ENCODE measurements at regions not wholly inside any gene's neighbourhood (a gene's known extent, or its start where the extent isn't known, plus 50 kb on each side); places are given as distances from the start of the nearest gene placed in this dataset.
"Not testable (repeated sequence)": the region's sequence is repeated elsewhere in the genome, so short reads cannot be mapped to it uniquely, and the experiment has no call there.

DNA sequence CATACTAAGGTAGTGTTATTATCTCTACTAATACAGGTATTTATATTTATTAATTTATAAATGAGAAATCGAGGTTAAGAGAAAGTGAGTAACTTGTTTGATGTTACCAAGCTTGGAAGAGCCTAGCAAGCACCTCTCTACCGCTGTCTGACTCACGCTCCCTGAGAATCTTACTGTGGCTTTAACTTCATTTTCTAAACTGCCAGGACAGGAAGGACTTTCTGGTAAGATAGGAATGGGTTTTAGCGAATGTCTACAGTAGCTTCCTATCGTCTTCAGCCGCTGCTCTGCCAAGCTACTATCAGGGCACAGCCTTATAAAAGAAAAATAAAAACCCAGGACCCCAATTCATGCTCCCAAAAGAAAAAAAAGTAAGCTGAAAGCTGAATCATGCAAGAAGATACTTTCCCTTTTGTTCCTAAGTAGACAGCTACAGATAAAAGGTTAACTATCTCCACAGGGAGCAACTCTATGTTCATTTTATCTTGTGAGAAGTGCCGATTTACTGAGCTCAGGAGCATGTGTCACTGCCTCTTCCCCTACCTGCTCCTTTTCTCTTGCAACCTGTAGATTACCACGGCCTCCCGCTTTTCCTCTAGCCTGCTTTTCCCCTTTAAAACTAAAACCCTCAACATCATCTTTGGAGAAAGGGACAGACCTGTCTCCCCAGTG lies 60.2 kb downstream of the THNSL1 start:
- DNase-seq, result no peak

DNA sequence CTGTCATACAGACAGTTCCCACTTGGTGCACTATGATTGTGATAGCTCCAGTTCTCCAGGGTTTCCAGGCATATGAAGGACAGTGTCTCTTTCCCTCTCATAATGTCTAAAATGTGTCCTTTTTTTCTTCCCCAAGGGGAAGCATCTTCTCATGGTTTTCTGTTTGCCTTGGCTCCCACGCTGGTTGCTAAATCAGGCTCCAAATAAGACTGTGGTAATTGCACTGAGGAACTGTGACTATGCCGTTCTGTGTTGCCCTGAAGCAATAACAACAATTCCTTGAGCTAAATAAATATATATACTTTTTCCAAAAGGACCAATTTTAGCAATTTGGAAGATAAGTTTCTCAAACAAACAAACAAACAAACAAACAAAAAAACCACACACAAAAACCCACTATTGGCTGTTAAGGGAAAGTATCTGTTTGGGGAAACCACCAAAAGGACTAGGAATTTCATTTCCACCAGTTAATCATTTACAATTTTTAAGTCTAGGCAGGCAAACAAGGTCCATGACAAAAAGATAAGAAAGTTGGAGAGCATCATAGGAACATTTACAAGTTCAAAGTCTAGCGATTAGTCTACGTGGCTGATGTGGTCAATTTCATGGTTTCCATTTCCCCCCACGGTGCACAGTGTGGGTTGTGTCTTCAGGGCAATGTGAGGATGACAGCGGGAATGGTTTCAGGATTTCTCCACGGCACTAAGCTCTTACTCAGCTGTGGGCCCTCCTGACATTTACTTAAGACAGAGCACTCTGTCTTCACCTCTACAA lies 62.4 kb downstream of the THNSL1 start:
- DNase-seq, result no peak

DNA sequence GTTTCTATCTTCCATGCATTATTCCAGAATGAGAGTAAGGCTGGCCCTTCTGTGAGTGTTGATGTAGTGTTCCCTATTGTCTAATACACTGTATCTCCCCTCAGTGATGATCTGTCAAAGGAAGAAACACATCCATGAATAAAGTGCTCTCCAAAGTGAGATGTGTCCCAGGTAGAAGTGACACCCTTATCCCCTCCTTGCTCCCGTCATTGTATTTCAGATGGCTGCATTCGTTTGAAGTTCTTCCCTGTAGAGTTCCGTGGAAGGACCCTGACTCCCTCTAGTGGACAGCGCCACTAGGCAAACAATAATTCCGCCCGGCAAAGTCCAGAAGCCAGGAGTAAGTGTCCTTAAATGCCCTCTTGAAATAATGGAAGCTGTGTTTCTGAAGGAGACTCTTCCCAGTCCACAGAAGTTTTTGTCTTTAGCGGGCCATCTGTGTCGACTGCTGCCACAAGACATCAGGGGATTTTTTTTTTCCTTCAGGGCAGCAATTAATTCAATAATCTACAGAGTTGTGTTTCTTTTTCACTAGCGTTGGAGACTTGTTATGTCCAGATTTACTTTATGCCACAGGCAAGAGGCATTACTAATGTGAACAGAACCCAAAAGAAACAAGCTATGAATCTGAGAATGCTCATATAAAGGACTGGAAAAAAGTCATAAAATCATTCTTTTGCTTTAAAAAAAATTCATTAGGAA lies 64.6 kb downstream of the THNSL1 start:
- peak; percentile 44 for DNase-seq

DNA sequence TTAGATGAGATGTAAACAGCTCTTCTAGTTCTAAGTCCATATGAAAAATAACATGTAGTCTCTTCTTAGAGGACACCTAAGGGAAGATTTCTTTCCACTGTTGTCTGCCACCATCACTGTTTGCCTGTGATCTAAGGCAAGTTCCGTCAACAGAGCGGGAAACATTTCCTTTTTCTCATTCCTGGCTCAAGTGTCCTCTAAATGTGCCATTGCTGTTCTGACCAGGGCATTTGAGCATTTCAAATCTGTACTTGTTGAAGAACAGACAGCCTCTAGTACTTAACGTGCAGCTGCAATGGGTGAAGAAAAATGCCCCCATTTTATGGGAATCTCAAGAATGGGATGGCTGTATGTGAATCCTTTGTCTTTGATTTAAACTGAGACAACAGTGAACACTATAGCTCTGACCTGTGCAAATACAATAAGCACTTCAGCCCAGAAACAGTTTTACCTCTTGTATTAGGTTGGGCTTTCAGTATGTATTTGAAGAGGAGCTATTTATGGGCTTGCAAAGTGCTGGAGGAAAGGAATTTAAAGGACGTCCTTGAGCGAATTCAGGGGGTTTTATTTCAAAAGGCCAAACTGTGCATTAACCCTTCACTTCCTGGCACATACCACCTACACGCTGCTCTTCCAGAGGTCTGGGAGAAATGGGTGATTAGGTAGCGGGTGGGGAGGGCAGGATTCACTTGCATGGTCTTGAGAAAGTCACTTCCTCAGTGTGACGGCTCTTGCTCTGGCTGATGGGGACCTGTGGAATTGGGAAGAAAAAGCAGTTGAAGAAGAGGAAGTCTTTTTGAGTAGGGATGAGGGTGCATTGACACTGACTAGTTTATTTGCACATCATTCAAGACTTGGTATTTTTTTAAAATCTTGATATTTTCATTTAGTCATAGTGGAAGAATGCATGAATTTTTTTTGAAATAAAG lies 66.1 kb downstream of the THNSL1 start:
- DNase-seq, result no peak

DNA sequence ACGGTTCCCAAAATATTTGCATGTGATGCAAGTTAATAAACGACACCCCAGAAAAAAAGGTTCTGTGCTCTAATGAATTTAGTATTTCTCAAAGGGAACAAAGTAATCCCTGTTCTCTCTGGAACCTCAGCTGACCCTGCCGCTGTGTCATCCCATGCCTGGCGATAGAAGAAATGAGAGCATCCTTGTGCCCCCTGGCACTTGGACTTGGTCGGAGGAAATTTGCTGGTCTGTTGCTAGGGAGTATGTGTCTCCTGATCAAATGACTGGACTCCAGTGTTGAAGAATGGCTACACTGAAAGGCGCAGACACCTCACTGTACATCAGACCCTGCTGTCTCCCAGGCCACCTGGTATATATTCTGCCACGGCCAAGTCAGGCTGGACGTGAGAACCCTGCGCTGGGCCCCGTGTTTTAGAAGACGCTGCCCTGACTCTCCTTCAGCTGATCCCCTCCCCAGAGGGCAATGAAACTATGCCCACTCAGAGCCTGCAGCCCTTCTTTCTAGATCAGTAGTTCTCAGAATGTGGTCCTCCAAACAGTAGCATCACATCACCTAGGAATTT lies 67.2 kb downstream of the THNSL1 start:
- DNase-seq, result no peak

DNA sequence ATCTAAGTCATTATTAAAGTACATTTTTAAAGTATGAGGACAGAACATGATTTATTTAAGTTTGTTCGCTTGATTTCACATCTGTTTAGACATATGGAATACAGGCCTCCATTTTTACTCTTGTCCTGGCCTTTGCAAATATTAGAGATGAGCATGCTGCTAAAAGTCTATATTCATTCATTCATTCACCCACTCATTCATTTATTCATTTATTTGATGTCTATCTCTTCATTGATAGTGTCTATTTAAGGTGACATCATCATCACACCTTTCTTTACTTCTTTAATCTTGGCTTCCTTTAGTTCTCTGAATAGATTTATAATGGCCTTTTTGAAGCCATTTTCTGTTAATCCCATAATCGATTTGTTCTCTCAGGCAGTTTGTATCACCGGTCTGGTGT lies 68.0 kb downstream of the THNSL1 start:
- no peak for DNase-seq

DNA sequence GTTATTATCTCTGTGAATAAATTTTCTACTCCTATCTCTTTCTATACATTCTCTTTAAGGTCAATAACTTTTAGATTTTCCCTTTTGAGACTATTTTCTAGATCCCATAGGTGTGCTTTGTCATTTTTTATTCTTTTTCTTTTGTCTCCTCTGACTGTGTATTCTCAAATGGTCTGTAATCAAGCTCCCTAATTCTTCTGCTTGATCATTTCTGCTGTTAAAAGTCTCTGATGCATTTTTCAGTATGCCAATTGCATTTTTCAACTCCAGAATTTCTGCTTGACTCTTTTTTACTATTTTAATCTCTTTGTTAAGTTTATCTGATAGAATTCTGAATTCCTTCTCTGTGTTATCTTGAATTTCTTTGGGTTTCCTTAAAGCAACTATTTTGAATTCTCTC lies 78.2 kb downstream of the THNSL1 start:
- no peak for DNase-seq

DNA sequence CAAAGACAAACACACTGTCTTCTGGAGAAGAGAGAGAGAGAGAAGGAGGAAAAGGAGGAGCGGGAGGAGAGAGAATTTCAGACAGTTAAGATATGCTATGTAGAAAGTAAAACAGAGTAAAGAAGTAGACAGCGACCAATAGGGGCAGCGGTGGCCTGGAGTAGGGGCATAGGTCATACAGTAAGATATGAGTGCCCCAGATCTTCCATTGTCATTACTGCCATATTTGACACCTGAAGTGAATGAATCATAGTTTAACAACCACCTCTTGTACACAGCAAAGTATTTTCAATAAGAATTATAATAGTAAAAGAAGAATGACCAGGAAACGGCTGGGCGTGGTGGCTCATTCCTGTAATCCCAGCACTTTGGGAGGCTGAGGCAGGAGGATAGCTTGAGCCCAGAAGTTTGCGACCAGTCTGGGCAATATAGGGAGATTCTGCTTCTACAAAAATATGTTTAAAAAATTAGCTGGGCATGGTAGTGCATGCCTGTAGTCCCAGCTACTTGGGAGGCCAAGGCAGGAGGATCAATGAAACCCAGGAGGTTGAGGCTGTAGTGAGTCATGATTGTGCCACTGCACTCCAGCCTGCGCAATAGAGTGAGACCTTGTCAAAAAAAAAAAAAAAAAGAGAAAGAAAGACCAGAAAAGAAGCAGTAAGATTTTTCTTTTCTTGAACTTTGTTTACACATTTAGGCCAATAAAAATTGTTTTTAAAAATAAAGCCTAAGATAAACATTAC lies 77.0 kb upstream of the GPR158 start:
- DNase-seq, result no peak

DNA sequence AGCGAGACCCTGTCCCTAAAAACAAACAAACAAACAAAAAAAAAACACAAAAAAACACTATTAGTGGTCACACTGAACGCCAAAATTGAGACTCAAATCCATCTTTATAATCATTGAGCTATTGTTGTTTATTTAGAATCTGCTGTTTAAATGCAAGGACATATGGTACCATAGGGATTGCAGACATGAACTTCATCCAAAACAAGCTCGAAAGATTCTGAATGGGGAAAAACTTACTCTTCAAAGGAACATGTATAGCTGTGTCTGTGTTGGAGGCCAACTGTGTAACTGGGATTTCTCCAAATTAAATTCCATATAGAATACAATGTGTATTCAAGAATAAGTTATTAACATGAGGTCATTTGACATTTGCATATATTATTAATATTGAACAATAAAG lies 74.7 kb upstream of the GPR158 start:
- DNase-seq, result no peak

DNA sequence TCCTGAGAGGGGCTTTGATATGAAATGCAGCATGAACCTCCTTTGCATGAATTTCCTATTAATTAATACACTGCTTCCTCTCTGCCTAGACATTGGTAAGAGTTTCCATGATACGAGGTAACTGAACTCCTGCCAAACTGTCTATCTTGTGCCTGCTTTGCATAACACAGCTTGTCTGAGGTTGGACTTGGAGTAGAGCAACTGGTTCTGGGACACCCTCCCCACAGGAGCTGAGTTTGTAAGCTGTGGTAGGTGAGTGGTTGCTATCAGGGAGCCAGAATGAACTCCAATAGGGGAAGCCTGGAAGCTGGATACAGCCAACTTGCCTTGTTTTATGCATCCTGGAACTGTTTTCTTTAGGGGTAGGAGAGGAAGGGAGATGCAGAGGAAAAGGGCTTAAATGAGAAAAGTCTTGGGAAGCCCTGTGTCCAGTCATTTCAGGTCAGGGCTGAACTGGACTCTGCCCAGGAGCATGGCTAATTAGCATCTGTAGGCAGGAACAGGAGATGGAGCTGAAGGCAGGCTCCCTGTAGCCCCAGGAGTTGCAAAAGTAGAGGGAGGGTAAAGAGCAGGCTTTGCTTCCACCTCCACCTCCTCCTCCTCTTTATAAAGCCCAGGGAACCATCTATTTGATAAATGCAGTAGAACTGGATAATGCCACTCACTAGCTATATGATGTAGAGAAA lies 73.2 kb upstream of the GPR158 start:
- no peak for DNase-seq

DNA sequence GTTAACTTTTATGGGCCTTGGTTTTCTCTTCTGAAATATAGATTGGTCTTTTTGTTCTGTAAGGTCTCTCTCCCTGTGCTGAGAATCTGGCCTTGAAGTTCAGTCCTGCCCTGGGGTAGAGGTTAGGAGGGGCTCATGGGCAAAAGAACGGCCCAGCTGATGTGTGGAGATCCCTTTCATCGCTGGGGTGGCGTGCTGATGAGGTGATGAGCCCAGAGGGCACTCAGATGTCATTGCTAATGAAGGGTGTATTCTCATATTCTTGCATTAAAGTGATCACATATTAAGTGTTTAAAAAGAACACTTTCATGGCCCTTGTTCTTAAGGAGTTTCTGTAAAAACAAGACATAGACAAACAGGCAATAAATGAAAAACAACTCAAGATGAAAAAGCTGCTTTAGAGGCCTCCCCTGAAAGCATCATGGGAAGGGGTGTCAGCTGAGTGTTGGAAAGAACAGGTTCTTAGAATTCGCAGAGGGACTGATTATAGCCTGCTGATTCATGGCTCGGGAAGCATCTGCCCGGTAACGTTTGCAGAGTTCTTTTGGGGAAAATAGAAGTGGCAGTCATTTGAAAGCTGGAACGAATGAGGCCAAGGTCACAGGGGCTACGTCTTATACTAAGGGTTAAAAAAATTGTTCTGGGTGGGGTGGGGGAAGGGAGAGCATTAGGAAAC lies 72.5 kb upstream of the GPR158 start:
- DNase-seq, result no peak

DNA sequence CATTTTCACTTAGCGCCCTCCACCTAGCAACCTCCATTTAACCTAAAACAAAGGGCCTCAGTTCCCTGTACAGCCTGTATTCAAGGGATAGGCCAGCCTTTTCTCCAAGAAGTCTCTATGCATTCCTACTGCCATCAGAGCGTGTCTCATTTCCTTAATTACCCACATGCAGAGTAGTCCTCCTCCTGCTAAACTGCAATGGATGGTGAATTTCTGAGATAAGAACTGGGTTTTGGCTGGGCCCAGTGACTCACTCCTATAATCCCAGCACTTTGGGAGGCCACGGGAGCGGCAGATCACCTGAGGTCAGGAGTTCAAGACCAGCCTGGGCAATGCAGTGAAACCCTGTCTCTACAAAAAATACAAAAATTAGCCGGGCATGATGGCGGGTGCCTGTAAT lies 71.1 kb upstream of the GPR158 start:
- no peak for DNase-seq

DNA sequence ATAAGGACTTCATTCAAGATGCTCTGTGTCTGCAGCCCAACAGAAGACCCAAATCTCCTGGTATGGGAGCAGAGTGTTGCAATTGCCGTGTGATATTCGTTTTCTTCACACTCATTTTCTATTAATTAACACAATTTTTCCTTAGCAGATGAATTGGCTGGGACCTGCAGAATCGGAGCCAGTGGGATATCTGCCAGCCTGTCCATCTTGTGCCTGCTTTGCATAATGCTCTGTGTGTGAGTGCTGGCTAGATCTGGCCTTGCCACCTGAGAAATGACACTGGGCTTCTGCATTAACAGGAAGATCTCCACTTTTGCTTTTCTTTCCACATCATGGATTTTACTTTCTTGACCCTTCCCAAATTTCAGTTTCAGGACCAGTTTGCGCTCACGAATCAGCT lies 70.4 kb upstream of the GPR158 start:
- DNase-seq, result no peak

DNA sequence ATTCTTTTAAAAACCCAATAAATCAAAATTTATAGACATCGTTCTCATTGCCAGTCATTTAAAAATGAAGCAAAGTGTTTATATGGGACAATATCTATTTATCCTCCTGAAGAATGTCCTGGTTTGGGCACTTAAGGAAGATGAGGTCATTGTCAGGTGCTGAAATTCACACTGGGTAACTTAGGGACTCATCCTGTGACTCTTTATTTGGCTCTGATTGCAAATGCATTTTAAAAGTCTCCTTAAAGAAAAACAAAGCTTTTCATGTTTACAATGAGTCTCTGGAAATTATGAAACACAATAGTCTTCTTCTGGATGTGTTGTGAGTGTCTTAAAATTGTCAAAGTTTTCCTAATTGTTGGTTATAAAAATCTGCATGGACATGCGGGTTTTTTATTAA lies 69.5 kb upstream of the GPR158 start:
- no peak for DNase-seq

DNA sequence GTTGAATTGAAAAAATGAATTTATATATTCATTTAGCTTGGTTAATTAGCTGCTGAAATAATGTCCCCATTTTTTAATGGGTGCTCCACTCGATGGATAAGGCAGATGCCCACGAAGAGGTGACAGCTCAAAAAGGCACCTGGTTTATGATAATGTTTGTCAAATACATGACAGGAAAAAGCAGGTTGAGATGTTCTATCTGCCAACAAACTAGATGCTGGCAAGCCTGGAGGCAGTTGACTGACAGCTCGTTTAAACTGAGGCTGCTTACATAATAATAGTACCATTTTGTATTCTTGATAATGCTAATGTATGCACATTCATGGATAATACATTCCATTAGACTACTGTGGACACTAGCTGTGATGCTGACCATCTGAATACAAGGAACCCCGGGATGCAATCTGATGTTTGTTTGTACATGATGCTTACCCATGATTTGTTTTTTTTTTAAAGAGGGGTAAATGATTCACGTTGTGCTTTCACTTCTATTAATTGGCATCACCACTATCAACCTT lies 69.0 kb upstream of the GPR158 start:
- no peak for DNase-seq

DNA sequence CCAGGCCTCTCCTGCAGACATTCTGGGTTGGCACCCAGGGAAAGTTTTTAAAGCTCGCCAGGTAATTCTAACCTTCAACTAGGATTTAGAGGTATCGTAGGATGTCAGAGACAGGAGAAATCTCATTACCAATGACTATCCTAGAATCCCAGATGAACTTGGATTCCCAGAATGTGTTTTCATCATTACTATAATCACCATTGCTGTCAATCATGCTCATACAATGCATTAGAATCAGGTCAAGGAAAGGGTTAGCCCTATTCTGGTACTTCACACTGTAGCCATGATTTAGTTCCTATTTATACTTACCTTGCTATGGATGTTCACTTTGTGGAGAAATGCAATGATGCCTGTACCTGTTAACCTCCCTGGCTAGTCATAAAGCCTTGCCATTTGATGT lies 67.0 kb upstream of the GPR158 start:
- DNase-seq, result no peak

DNA sequence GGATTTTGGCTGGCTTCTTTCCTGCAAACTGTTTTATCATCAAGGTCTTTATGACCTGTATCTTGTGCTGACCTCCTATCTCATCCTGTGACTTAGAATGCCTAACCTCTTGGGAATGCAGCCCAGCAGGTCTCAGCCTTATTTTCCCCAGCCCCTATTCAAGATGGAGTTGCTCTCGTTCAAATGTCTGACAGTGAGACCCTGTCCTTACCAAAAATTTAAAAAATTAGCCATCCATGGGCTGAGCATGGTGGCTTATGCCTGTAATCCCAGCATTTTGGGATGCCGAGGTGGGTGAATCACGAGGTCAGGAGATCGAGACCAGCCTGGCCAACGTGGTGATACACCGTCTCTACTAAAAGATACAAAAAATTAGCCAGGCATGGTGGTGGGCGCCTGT lies 64.9 kb upstream of the GPR158 start:
- not testable (repeated sequence) for DNase-seq

DNA sequence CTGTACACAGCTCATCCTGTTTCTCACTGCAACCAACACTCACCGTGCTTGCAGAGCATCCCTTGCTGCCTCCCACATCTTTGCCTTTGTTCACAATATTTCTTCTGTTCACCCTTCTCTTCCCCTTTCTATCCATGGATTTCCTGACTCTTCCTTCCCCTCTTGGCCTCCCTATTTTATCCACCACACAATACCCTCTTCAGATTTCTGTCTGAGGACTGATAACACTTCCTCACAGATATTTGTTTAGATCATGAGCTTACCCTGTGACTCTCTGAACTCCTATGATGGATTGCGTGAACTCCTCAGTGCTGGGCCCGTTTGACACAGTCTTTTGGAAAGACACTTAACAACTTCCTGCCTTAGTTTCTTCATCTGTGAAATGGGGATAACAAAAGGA lies 62.8 kb upstream of the GPR158 start:
- DNase-seq, result no peak

DNA sequence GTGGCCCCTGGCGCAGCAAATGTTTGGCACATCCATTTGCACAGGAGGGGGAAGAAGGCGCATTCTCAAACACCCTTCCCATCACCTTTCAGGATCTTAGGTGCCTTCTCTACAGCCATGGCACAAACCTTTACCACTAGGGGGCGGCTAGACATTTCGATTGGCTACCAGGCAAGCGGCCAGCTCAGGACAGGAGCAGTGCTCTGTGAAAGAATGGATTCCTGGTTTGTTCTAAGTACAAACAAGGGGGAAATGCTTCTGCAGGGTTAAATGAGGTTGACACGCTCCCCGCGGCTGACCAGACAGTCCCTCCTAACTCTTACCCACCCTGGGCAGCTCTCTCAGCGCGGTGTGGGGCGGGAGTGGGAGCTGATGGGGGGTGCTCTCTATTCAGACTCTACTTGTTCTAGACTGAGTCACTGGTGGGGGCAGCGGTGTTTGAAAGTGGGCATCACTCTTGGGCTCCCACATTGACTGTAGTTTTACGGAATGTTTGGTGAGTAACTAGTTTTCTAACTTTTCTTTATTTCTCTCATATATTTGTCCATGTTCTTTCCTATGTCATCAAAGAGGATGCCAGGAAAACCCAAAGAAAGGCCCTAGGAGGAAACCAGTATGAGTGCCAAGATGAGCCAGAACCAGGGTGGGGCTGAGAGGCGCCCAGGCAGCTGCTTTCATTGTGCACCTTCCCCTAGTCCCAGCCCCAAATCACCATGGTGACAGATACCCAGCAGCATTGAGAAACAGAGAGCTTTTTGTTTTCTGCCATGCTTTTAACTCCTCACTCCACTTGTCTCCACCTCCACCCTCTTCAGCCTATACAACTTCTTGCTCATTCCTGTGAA lies 61.4 kb upstream of the GPR158 start:
- DNase-seq, result peak; percentile 49

DNA sequence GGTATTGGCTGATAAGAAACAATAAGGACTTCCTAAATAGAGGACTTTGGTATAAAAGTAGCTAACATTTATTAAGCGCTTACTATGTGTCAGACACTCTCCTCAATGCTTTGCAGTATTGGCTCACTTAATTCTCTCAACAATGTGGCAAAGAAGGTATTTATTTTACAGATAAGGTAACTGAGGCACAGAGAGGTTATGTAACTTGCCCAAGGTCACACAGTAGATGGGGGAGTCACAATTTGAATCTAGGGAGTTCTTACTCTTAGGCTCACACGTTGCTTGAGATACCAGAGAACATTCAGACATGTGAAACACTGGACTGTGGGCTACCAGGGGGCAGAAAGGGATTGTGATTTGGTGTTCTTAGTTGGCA lies 60.8 kb upstream of the GPR158 start:
- no peak for DNase-seq

Measured in NCI-H1436 treated with DMSO at 0.1 percent for 48 hours (cell line).